ENCODE measurements at regions not wholly inside any gene's neighbourhood (a gene's known extent, or its start where the extent isn't known, plus 50 kb on each side); places are given as distances from the start of the nearest gene placed in this dataset.
"Not testable (repeated sequence)": the region's sequence is repeated elsewhere in the genome, so short reads cannot be mapped to it uniquely, and the experiment has no call there.

DNA sequence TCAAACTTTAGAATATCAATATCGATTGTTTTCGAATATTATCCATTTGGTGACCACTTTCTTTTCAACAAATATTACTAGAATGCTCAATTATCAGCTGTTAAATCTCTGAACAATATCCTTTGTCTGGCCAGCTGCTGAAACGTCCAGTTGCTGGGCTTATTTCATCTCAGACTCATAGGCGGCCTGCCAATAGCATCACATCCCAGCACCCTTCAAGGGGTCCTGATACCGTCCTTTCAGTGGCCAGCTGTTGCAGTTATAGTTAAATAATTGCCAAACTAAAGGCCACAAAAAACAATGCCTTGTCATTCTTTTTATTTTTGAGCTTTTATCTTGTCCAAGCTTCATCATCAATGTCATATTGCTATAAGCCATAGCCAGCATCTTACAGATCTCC is 1006.8 kb upstream of the MANEA start:
- no peak for DNase-seq
- in situ Hi-C loops (cut with MboI; ENCODE audit: low pct_unique_long_range_greater_than_20kb, low sequenced_read_pairs), result no loop called here

DNA sequence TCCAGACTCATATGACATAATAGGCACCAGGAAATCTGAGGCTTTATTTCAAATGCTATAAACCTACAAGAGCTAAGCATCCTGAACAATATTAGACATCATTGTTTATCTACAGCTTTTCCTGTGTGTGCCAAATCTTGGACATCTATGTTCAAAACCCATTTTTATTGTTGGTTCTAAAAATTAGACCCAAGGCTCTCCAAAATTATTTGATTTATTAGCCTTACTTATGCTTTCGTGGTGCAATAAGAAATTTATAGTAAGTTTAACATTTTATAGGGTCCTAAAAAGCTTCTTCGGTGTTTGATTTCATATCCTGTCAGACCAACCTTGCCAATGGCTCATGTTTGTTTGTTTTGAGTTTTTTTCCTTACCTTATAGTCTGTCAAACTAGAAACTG is 1014.5 kb upstream of the MANEA start:
- in situ Hi-C loops (cut with MboI; ENCODE audit: low pct_unique_long_range_greater_than_20kb, low sequenced_read_pairs), result no loop called here
- no peak for DNase-seq

- no peak for DNase-seq
- in situ Hi-C loops (cut with MboI; ENCODE audit: low pct_unique_long_range_greater_than_20kb, low sequenced_read_pairs), result no loop called here
These were observed 1017.4 kb upstream of the MANEA start for GRCh38 chr6:94559829-94560537.

- in situ Hi-C loops (cut with MboI; ENCODE audit: low pct_unique_long_range_greater_than_20kb, low sequenced_read_pairs); DNase-seq: not testable (repeated sequence)
These were observed 1020.1 kb upstream of the MANEA start for GRCh38 chr6:94557207-94557606.

GRCh38 chr6:94548201-94548600 is 1029.1 kb upstream of the MANEA start:
- in situ Hi-C loops (cut with MboI; ENCODE audit: low pct_unique_long_range_greater_than_20kb, low sequenced_read_pairs), result no loop called here
- no peak for DNase-seq

DNA sequence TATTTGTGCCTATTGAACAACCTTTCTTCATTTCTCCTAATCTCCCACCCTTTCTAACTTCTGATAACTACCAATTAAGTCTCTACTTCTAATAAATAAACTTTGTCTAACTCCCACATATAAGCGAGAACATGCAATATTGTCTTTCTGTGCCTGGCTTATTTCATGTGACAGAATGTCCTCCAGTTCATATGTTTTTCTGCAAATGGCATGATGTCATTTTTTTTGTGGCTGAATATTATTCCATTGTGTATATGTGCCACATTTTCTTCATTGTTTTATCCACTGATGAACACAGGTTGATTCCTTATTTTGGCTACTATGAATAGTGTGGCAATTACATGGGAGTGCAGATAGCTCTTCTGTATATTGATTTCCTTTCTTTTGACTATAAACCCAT is 1041.5 kb upstream of the MANEA start:
- DNase-seq, result no peak
- in situ Hi-C loops (cut with MboI; ENCODE audit: low pct_unique_long_range_greater_than_20kb, low sequenced_read_pairs), result no loop called here

- no peak for DNase-seq
- in situ Hi-C loops (cut with MboI; ENCODE audit: low pct_unique_long_range_greater_than_20kb, low sequenced_read_pairs), result no loop called here
These were observed 1065.7 kb upstream of the MANEA start for GRCh38 chr6:94511502-94512088.

DNA sequence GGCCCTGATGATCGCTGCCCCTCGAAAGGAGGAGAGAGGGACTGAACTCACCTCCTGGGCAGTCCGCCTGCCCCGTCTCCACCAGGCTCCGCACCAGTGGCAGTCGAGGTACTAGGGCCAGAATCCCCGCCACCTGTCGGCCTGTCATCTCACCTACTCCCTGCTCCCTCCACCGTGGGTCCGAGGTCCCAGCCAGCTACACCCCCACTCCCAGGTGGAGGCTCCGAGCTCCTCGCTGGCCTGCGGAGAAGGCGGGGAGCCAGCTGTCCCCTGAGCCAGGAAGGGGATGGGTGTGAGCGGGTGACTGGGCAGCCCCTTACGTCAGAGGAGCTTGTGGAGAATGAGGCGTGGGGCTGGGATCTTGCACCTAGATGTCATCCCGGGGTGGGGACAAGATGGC is 1066.5 kb upstream of the MANEA start:
- no peak for DNase-seq
- in situ Hi-C loops (cut with MboI; ENCODE audit: low pct_unique_long_range_greater_than_20kb, low sequenced_read_pairs), result no loop called here

- no peak for DNase-seq
- in situ Hi-C loops (cut with MboI; ENCODE audit: low pct_unique_long_range_greater_than_20kb, low sequenced_read_pairs), result no loop called here
These were observed 1075.8 kb upstream of the MANEA start for GRCh38 chr6:94501516-94501915.

DNA sequence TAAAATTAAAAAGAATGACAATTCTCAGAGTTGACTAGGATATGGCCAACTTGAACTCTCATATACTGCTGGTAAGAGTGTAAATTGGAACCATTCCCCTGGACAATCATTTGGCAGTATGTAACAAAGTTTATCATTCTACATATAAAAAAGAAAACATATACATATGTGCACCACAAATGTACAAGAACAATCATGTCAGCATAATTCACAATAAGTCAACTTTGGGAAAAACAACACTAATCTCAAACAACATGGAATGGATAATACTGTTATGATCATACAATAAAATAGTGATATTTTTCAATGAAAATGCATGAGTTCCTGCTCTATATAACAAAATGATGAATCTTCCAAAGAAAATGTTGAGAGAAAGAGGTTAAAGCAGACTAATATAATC is 1078.7 kb upstream of the EPHA7 start:
- no peak for DNase-seq
- in situ Hi-C loops (cut with MboI; ENCODE audit: low pct_unique_long_range_greater_than_20kb, low sequenced_read_pairs), result no loop called here

DNA sequence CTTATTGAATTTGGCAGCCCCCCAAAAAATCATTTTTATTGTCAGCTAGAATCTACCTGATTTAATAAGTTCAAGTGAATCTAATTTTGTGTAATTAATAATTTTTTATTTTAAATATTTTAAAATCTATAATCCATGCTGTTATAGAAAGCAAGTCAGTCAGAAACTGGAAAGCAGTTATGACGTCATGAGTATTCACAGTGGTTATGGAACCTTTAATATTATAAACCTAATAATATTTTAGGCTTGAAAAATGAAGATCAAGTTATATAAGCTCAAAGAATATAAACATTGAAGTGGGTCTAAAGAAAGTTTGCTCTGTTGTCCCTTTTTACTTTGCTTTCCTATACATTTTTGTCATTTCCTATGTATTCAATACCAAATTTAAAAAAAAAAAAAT is 1075.1 kb upstream of the EPHA7 start:
- DNase-seq, result no peak
- in situ Hi-C loops (cut with MboI; ENCODE audit: low pct_unique_long_range_greater_than_20kb, low sequenced_read_pairs), result no loop called here

DNA sequence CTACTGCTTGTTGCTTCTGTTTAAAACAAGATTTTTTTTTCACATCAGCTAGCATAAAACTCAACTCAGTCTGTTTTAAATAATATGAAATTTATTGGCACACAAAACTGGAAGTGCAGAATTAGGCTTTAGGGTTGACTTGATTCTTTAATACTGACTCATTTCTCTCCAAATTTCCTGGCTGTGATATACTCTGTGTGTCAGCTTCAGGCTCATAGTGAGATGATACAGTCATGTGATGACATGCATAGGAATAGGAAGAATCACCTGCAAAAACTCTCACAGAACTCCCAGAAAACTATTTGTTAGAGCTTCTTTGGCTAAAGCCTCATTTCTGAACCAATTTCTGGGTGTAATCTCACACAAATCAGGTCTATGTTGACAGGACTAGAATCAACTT is 1068.0 kb upstream of the EPHA7 start:
- in situ Hi-C loops (cut with MboI; ENCODE audit: low pct_unique_long_range_greater_than_20kb, low sequenced_read_pairs), result no loop called here
- DNase-seq, result no peak

DNA sequence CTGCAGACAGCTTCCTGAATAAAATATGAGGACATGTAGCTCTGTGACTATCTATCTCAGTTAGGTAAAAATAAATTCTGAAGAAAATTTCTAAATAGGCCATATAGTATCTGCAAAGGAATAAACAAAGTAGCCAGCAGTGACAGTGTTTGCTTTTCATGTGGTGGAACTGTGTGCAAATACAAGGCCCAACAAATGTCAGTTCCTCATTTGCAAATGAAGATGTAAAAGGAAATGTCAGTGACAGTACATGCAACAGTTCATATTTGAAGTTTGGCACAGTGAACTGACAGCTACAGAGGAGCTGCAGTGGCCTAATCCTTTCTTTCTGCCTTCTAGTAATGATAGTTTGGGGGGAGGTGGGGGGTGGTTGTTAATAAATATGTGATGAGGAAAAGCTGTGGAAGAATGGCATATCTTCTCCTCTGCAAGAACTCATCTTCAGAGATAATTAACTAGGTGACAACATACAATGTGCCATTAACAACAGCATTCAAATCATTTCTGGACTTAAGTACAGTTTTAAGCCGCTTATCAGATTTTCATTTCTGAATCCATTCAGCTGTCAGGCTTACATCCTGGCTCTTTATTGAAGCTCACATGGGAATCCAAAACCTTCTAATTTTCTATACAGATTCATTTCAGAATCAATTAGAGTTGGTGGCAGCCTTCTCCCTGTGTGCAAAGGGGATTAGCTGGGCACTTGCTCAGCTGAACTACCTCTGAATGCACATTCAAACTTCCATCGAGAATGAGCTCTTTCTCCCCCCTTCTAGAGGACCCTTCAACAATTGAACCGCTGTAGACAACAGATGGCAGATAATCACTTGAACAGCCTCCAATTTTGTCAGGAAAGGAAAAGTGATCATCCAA is 1059.0 kb upstream of the EPHA7 start:
- no peak for DNase-seq

GRCh38 chr6:94468830-94469229 is 1049.5 kb upstream of the EPHA7 start:
- DNase-seq, result no peak
- in situ Hi-C loops (cut with MboI; ENCODE audit: low pct_unique_long_range_greater_than_20kb, low sequenced_read_pairs), result no loop called here

More for the DNA sequence above, 1059.0 kb upstream of the EPHA7 start:
- in situ Hi-C loops (cut with MboI; ENCODE audit: low pct_unique_long_range_greater_than_20kb, low sequenced_read_pairs), result no loop called here

- in situ Hi-C loops (cut with MboI; ENCODE audit: low pct_unique_long_range_greater_than_20kb, low sequenced_read_pairs), result no loop called here
- no peak for DNase-seq
These were observed 1044.7 kb upstream of the EPHA7 start for GRCh38 chr6:94464018-94464510.

GRCh38 chr6:94463306-94463705 is 1043.9 kb upstream of the EPHA7 start:
- no peak for DNase-seq
- in situ Hi-C loops (cut with MboI; ENCODE audit: low pct_unique_long_range_greater_than_20kb, low sequenced_read_pairs), result no loop called here

DNA sequence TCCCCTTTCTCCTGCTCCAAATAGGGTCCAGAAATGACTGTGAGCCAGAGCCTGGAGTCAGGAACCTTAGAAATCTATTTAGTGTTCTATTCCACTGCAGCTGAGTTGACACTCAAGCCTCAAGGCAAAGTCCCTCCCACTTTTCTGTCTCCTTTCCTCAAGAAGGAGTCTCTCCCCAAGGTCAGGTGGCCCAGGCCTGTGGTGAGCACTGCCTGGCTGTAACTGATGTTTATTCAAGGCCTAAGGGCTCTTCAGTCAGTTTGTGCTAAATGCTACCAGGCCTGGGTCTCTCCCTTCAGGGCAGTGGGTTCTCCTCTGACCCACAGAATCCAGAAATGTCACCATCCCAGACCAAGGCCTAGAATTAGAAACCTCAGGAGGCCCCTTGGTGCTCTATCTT is 1042.9 kb upstream of the EPHA7 start:
- no peak for DNase-seq
- in situ Hi-C loops (cut with MboI; ENCODE audit: low pct_unique_long_range_greater_than_20kb, low sequenced_read_pairs), result no loop called here

GRCh38 chr6:94456266-94456665 is 1036.9 kb upstream of the EPHA7 start:
- in situ Hi-C loops (cut with MboI; ENCODE audit: low pct_unique_long_range_greater_than_20kb, low sequenced_read_pairs), result no loop called here
- DNase-seq, result no peak

DNA sequence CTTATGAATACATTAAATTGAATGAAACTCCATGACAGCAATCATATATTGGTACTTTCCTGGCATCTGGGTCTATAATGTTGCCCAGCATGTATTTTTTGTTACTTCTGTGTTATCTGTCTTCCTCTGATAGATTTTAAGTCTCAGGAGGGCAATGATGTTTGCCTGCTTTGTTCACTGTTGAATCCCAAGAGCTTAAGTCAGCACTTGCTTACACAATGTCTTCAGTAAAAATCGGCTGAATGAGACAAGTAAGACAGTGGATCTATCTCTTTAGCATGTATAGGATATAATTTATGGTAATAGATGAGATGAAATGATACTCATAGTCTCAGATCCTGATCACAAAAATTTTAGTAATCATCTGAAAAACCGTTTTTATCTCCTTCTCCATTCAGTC is 1034.9 kb upstream of the EPHA7 start:
- in situ Hi-C loops (cut with MboI; ENCODE audit: low pct_unique_long_range_greater_than_20kb, low sequenced_read_pairs), result no loop called here
- DNase-seq, result no peak

DNA sequence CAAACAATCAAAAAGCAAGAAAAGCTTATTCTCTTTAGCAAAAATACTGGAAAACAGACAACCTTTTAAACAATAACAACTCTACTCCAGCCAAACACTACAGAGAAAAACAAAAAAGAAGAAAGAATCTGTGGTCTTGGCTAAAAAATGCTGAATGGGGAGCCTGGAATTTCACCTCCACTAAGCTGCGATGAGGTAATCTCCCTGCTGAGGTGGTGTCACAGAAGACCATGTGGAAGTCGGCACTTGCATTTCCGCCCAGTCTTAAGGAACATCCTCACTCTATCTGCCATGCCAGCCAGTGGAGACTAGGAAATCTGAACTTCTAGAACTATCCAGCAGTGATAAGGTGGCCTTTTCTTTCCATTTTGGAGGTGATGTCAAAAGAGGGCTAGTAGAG is 1026.8 kb upstream of the EPHA7 start:
- in situ Hi-C loops (cut with MboI; ENCODE audit: low pct_unique_long_range_greater_than_20kb, low sequenced_read_pairs), result no loop called here

More for the DNA sequence above, 1026.8 kb upstream of the EPHA7 start:
- no peak for DNase-seq
